Neutrophil (primary cell): ENCODE measurements at regions not wholly inside any gene's neighbourhood (a gene's known extent, or its start where the extent isn't known, plus 50 kb on each side); places are given as distances from the start of the nearest gene placed in this dataset.

ENCODE experiments used
- H3K27ac ChIP-seq: fragments of 200-600 bp; sonication (generic); 2 replicates; pipeline ENCODE4 v1.5.1; 2016; ENCODE audit warnings: mild to moderate bottlenecking, moderate library complexity
- H3K27me3 ChIP-seq: fragments of 200-600 bp; sonication (generic); 2 replicates; pipeline ENCODE4 v1.6.0; 2016; ENCODE audit warnings: mild to moderate bottlenecking
- H3K36me3 ChIP-seq: fragments of 200-600 bp; sonication (generic); 2 replicates; pipeline ENCODE4 v1.5.1; 2017
- H3K4me1 ChIP-seq, 2 experiments: fragments of 200-600 bp in 1 of 2; sonication (generic) in 1 of 2; 1 replicate in 1 of 2; 2 replicates in 1 of 2; pipeline versions ENCODE4 v1.5.1 to v1.6.1; 2013 to 2016; ENCODE audit warnings: low read depth in 1 of 2, low read length in 1 of 2, mild to moderate bottlenecking in 1 of 2, moderate library complexity in 1 of 2; ENCODE audit not compliant: control insufficient read depth in 1 of 2, insufficient read depth in 1 of 2
- H3K4me3 ChIP-seq, 2 experiments: fragments of 200-600 bp in 1 of 2; sonication (generic) in 1 of 2; 1 replicate in 1 of 2; 2 replicates in 1 of 2; pipeline ENCODE4 v1.5.1; 2013 to 2016; ENCODE audit warnings: low read depth in 1 of 2, low read length in 1 of 2, mild to moderate bottlenecking in 1 of 2, moderate library complexity in 1 of 2
- H3K9me3 ChIP-seq: fragments of 200-600 bp; sonication (generic); 2 replicates; pipeline ENCODE4 v1.5.1; 2016
- TF ChIP-seq, protein P1 (sequence below): fragments of 200-600 bp; sonication (generic); IDR thresholded peaks from 2 replicates; pipeline ENCODE4 v1.5.1; 2016; ENCODE audit warnings: antibody characterized with exemption

DNA sequence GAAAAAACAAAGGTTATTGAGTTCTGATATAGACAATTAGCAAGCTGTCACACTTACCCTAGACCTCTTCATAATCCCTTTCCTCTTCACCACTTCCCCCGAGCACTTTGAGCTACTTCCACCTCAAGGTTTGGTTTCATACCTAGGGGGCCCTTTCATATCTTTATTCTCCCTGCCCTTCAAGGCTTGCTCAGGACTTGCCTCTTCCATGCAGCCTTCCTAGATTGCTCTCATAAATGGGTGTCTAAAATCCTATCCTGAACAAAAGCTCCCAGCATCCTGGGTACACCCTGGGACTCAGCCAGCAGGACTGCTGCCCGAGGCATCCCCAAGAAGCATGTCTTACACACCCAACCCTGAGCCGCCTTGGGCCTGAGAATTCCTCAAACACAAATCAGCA, 157.3 kb downstream of the C5orf15 start:
- TF ChIP-seq, protein P1, sequence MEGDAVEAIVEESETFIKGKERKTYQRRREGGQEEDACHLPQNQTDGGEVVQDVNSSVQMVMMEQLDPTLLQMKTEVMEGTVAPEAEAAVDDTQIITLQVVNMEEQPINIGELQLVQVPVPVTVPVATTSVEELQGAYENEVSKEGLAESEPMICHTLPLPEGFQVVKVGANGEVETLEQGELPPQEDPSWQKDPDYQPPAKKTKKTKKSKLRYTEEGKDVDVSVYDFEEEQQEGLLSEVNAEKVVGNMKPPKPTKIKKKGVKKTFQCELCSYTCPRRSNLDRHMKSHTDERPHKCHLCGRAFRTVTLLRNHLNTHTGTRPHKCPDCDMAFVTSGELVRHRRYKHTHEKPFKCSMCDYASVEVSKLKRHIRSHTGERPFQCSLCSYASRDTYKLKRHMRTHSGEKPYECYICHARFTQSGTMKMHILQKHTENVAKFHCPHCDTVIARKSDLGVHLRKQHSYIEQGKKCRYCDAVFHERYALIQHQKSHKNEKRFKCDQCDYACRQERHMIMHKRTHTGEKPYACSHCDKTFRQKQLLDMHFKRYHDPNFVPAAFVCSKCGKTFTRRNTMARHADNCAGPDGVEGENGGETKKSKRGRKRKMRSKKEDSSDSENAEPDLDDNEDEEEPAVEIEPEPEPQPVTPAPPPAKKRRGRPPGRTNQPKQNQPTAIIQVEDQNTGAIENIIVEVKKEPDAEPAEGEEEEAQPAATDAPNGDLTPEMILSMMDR = no peak
- H3K27me3 ChIP-seq = peaks cover 34% of the 10 kb centered on the region
- no peaks in the 10 kb centered on the region for H3K36me3 ChIP-seq
- no peaks in the 10 kb centered on the region for H3K9me3 ChIP-seq
- no peaks in the 10 kb centered on the region for H3K4me1 ChIP-seq
- no peak overlapping the region for H3K27ac ChIP-seq
- no peak overlapping the region for H3K4me3 ChIP-seq

DNA sequence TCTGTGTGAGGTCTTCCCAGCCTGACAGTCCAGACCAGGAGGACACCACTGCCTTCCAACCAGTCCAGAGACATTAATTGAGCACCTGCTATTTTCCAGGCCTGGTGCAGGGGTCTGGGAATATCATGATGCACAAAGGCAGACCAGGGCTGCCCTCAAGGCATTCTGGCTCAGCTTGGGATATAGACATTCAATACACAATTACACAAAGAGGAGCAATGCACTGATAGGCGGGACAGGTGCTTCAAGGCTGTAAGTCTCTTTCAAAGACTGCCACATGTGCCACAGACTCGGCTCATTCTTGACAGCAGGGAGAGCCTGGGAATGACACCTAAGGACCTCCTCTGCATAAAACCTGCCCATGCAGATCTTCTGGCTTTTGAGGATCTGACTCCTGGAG, 158.6 kb downstream of the C5orf15 start:
- H3K9me3 ChIP-seq = no peaks in the 10 kb centered on the region
- peaks cover 28% of the 10 kb centered on the region for H3K27me3 ChIP-seq
- H3K4me1 ChIP-seq = no peaks in the 10 kb centered on the region
- H3K4me3 ChIP-seq = no peak overlapping the region
- H3K36me3 ChIP-seq = no peaks in the 10 kb centered on the region
- H3K27ac ChIP-seq = no peak overlapping the region
- TF ChIP-seq, protein P1 = no peak

DNA sequence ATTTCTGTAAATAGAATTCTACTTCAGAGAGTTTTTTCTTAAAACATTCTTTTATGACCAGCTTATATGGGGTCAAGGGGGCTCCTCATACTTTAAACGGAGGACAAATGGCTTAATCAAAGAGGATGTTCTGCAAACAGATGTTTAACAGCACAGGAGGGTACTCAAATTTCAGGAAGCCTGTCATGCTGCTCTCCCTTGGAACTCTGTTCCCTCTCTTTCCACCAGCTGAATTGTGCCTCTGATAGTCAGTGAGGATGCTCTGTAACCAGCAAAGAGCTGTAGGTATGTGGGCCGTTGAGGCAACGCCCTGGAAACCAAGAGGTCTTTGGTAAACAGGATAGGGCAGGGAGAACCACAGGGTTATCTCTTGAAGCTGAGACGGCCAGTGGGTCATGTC, 161.1 kb downstream of the C5orf15 start:
- H3K27me3 ChIP-seq = peaks cover 11% of the 10 kb centered on the region
- H3K4me3 ChIP-seq = no peak overlapping the region
- no peaks in the 10 kb centered on the region for H3K4me1 ChIP-seq
- H3K9me3 ChIP-seq = no peaks in the 10 kb centered on the region
- no peak overlapping the region for H3K27ac ChIP-seq
- no peaks in the 10 kb centered on the region for H3K36me3 ChIP-seq
- TF ChIP-seq, protein P1 = no peak

DNA sequence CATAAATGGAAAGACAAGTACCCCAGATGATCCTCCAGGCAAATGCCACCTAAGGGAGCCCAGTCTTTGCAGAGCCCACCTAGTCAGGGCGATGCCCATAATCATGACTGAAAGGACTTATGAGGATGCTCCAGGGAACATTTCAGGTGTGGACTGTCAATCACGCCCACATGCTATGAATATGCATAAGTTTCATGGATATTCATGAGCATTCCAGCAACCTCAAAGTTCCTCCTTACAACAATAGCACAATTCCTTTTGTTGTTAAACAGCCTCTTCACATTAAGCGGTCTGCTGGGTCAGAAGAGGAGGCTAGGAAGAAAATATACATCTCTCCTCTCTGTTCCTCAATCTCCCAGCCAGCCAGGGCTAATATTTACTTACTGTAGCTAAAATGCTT, 161.6 kb downstream of the C5orf15 start:
- Histone ChIP-seq H3K36me3 (no peaks in the 10 kb centered on the region), H3K27me3 (peaks cover 11% of the 10 kb centered on the region), H3K4me1 (no peaks in the 10 kb centered on the region), H3K4me3 (no peak overlapping the region), H3K27ac (no peak overlapping the region), H3K9me3 (no peaks in the 10 kb centered on the region)
- TF ChIP-seq, protein P1 = no peak

DNA sequence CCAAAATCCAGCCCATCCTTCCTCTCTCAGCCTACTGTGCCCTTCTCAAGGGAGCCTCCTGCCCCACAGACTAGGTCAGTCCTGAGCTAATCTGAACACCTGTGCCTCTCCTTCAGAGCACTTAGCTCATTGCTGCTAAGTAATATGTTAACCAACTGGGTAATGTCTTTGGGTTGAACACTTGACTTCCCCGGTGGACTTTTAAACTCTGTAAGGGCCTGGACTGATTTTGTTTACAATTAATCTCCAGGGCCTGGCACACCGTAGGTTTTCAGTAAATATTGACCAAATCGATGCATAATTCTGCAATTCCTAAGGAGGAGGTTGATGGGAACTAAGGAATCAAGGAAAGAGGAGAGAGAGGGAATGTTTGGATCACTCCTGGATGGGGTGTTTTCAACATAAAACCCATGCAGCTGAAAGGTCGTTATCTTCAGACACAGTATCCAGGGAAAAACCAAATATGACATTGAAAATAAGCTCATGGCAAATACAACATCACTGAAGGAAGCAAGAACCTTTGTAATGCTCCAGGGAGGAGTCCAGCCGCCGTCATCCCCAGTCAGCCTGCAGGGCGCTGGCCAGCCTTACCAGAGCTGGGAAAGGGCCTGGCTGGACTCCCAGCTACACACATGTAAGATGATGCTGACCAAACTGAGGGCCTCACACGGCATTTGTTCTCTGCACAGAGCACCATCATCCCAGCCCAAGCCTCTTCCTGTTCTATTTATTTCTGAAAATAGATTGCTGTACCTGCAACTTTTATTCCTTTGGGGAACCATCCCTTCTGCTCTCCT, 166.3 kb downstream of the C5orf15 start:
- TF ChIP-seq, protein P1 = no peak
- H3K27me3 ChIP-seq = no peaks in the 10 kb centered on the region
- no peaks in the 10 kb centered on the region for H3K36me3 ChIP-seq
- no peak overlapping the region for H3K4me3 ChIP-seq
- H3K4me1 ChIP-seq = no peaks in the 10 kb centered on the region
- H3K27ac ChIP-seq = no peak overlapping the region
- no peaks in the 10 kb centered on the region for H3K9me3 ChIP-seq
